ENCODE measurements at regions not wholly inside any gene's neighbourhood (a gene's known extent, or its start where the extent isn't known, plus 50 kb on each side); places are given as distances from the start of the nearest gene placed in this dataset.
"Not testable (repeated sequence)": the region's sequence is repeated elsewhere in the genome, so short reads cannot be mapped to it uniquely, and the experiment has no call there.

DNA sequence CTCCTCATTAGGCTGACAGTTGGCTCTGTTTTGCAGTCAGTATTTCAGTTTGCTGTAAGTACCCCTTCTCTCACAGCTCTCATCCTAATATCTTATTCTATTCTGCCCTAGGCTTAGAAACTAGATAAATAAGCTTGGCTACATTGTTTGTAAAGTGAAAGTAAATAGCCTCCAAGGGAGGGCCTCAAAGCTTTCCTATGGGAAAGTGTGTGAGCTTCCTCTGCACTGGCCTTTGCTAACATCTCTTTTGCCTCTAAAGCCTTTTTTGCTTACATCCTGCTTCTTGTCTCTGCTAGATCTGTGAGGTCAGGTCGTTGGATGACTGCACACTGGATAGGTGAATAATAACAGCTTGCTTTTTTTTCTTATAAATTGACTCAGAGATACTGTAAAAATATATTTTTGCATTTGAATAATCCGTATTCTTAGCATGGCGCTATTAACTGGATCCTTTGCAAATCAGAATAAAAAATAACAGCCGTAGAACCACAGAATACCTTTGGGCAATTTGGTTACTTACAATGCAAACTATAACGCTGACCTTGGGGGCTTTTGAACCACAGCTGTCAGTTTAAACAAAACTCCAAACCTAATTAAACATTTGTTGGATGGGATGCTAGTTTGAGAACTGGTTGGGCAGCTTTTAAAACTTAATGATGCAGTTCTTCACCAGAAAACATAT is 55.1 kb downstream of the TTC6 start:
- H3K27me3 Mint-ChIP-seq, result no peaks in the 10 kb centered on the region
- H3K36me3 Mint-ChIP-seq, result no peaks in the 10 kb centered on the region
- ATAC-seq (ENCODE audit: low read depth in 2 of 2) (no peak), DNase-seq (no peak)
- H3K4me3 Mint-ChIP-seq, result no peak overlapping the region
- no peaks in the 10 kb centered on the region for H3K4me1 Mint-ChIP-seq
- no peak overlapping the region for H3K27ac Mint-ChIP-seq
- peaks cover 0 to 4% (median 0%) of the 10 kb centered on the region in 7 donors for H3K9me3 Mint-ChIP-seq

DNA sequence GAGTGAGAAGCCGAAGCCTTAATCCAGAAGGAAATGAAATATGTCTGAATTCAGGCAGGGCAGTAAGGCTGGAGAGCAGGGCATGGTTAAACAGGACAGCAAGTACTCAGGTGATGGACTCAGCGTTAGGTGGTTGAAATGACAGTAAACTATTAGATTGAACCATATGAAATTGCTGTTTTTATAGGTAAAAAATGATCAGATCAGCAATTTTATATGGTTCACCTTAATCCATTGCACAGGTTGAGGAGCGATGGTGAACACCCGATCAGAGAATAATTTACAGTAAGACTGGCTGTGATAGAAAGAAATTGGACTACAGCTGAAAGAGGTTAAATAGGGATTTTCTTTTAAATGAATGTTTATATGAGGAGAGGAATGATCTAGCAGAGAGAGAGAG is 56.6 kb downstream of the TTC6 start:
- H3K27ac Mint-ChIP-seq, result no peak overlapping the region
- H3K4me1 Mint-ChIP-seq, result no peaks in the 10 kb centered on the region
- DNase-seq (no peak), ATAC-seq (ENCODE audit: low read depth in 2 of 2) (no peak)
- H3K9me3 Mint-ChIP-seq, result peaks cover 0 to 7% (median 2%) of the 10 kb centered on the region in 7 donors
- H3K4me3 Mint-ChIP-seq, result no peak overlapping the region
- no peaks in the 10 kb centered on the region for H3K36me3 Mint-ChIP-seq
- H3K27me3 Mint-ChIP-seq, result no peaks in the 10 kb centered on the region

DNA sequence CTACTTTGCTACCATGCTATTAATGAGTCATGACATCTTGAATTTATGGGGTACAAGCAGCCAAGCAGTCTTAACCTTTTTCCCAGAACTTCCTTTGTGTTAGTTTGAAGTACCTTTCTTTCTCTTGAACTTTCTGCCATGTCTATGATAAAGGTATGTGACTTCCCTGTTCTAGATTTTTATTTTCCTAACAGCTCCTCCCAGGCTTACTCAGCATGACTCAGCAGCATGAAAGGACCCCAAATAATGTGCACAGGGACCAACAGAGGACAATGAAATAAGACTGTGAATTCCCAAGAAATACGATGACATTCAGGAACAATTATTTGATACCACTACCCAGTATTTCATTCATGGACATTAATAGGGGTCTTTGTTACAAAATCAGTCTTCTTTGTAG is 60.0 kb downstream of the TTC6 start:
- Mint-ChIP-seq H3K4me3 (no peak overlapping the region), H3K27ac (no peak overlapping the region), H3K27me3 (no peaks in the 10 kb centered on the region), H3K36me3 (no peaks in the 10 kb centered on the region), H3K9me3 (peaks cover 0 to 14% (median 5%) of the 10 kb centered on the region in 7 donors), H3K4me1 (no peaks in the 10 kb centered on the region)
- ATAC-seq (ENCODE audit: low read depth in 2 of 2) (no peak), DNase-seq (no peak)

DNA sequence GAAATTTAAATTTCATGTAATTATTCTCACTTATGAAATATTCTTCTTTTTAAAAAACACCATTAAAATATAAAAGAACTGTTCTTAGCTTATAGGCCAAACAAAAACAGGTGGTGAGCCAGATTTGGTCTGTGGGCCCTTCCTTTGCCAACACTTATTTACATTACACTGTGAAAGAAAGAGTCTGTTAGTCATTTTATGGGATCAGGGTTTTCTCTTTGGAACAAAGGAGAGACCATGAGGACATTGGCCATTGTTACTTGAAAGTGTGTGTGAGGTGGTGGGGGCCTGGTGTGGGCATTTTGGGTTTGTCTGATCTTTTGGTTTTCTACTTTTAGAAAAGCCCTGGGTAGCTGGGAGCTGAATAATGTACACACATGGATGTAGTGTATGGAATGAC is 62.7 kb downstream of the TTC6 start:
- Mint-ChIP-seq H3K9me3 (peaks cover 2 to 28% (median 12%) of the 10 kb centered on the region in 7 donors), H3K27me3 (no peaks in the 10 kb centered on the region), H3K36me3 (no peaks in the 10 kb centered on the region), H3K27ac (no peak overlapping the region), H3K4me1 (no peaks in the 10 kb centered on the region), H3K4me3 (no peak overlapping the region)
- DNase-seq, result no peak
- no peak for ATAC-seq (ENCODE audit: low read depth in 2 of 2)

DNA sequence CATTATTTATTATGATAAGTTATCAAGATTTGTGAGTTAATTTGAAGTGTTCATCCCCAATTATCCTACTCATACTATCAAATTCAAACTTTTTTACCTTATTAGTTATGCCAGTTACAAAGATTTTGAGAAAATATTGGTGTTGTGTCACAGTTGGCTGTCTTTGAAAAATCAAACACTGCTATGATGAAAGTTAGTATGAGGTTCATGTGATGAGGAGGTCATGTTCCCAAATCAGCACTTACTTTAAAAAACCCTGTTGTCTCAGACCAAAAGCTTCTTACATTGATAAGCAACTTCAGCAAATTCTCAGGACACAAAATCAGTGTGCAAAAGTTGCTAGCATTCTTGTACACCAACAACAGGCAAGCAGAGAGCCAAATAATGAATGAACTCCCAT is 68.1 kb downstream of the TTC6 start:
- H3K4me1 Mint-ChIP-seq, result no peaks in the 10 kb centered on the region
- H3K4me3 Mint-ChIP-seq, result no peak overlapping the region
- ATAC-seq (ENCODE audit: low read depth in 2 of 2) (no peak), DNase-seq (no peak)
- H3K36me3 Mint-ChIP-seq, result no peaks in the 10 kb centered on the region
- peaks cover 3 to 24% (median 9%) of the 10 kb centered on the region in 7 donors for H3K9me3 Mint-ChIP-seq
- no peak overlapping the region for H3K27ac Mint-ChIP-seq
- no peaks in the 10 kb centered on the region for H3K27me3 Mint-ChIP-seq

DNA sequence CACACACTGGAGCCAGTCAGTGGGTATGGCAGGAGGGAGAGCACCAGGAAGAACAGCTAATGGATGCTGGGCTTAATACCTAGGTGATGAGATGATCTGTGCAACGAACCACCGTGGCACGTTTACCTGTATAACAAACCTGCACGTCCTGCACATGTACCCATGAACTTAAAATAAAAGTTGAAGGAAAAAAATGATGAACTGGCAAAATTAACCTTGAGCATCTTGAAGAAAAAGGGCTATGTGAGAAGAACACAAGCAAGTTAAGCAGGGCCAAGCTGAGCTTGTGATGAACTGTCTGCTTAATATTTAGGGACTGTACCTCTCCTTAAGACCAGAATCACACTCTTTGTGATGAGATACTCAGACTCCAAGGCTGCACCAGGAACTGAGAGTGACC is 70.0 kb downstream of the TTC6 start:
- ATAC-seq (ENCODE audit: low read depth in 2 of 2) (no peak), DNase-seq (no peak)
- Mint-ChIP-seq H3K36me3 (no peaks in the 10 kb centered on the region), H3K27me3 (no peaks in the 10 kb centered on the region), H3K4me1 (no peaks in the 10 kb centered on the region), H3K9me3 (peaks cover under 1 to 15% (median 8%) of the 10 kb centered on the region in 7 donors), H3K4me3 (no peak overlapping the region), H3K27ac (no peak overlapping the region)

DNA sequence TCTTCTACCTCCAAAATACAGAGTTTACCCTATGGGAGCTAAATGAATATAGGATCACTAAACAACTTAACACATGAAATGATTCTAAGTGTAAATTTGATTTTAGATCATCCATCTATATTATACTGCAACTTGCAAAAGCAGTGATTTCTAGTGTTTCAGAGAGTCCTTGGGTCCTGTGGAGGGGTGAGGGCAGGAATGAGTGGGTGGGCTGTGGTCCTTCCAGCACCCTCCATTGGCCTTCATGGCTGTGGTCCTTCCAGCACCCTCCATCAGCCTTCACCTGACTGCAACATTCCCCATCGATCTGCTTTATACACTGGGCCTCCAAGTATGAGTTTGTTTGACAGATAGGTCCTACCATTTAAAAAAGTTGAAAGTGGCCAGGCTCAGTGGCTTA is 70.5 kb downstream of the TTC6 start:
- DNase-seq, result no peak
- Mint-ChIP-seq H3K4me3 (no peak overlapping the region), H3K9me3 (peaks cover 0 to 15% (median 6%) of the 10 kb centered on the region in 7 donors), H3K36me3 (no peaks in the 10 kb centered on the region), H3K4me1 (no peaks in the 10 kb centered on the region), H3K27me3 (no peaks in the 10 kb centered on the region), H3K27ac (no peak overlapping the region)
- no peak for ATAC-seq (ENCODE audit: low read depth in 2 of 2)

DNA sequence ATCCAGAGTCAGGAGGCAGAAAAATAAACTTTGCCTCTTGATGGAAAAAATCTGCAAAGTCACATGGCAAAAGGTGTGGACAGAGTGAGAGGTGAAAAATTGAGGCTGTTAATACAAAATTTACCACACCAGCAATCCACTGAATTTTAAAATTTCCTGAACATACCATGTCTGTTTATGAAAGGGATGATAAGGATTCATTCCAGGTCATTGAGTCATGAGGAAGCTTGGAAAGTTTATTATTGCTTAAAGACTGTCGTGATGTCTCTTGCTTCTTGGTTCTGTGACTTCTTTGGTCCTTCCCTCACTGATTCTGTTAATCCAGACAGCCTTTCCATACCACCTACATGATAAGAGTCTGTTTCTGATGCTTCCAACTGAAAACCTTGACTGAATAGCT is 73.2 kb downstream of the TTC6 start:
- Mint-ChIP-seq H3K9me3 (peaks cover 0 to 10% (median 2%) of the 10 kb centered on the region in 7 donors), H3K4me1 (no peaks in the 10 kb centered on the region), H3K4me3 (no peak overlapping the region), H3K27me3 (no peaks in the 10 kb centered on the region), H3K36me3 (no peaks in the 10 kb centered on the region), H3K27ac (no peak overlapping the region)
- DNase-seq (no peak), ATAC-seq (ENCODE audit: low read depth in 2 of 2) (no peak)

DNA sequence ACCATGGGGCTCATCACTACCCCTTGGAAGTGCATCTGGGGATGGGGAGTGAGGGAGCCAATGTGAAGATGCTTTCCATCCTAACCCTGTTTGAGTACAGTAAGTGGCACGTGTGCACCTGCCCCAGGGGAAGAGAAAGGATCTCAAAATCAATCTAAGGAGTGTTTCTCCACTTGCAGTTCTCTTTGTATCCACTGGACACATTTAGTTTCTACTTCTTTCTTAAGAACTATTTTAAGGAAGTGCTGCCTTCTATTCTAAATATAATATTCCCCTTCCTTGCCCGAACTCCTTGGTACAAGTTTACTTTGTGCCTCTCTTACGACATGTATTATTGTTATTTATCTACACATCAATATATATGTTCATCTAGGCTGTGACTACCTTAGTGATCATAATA is 73.8 kb downstream of the TTC6 start:
- Mint-ChIP-seq H3K4me3 (no peak overlapping the region), H3K9me3 (peaks cover 0 to 10% (median 2%) of the 10 kb centered on the region in 7 donors), H3K27me3 (no peaks in the 10 kb centered on the region)

DNA sequence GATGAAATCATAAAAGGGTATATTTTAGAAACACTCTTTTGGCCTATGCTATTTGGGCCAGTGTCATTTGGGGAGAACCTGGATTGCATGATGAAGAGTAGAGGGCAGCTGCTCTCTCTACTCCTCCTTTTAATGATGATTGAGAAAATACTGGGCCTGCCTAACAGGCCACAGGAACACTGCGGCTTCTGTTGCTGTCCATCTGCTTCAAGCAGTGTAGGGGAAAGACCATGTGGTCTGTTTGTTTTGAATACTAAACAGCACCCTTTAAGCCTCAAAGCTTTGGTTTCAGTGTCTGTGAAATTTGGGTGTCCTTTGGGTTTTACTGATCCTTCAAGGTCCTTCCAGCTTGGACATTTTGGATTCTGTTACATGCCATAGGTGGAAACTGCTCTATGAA is 78.0 kb downstream of the TTC6 start:
- ATAC-seq (ENCODE audit: low read depth in 2 of 2) (no peak), DNase-seq (no peak)
- Mint-ChIP-seq H3K27me3 (no peaks in the 10 kb centered on the region), H3K4me3 (no peak overlapping the region), H3K9me3 (peaks cover 0 to 10% (median 2%) of the 10 kb centered on the region in 7 donors), H3K4me1 (no peaks in the 10 kb centered on the region), H3K36me3 (no peaks in the 10 kb centered on the region), H3K27ac (no peak overlapping the region)

More for the DNA sequence above, 73.8 kb downstream of the TTC6 start:
- H3K4me1 Mint-ChIP-seq, result no peaks in the 10 kb centered on the region
- ATAC-seq (ENCODE audit: low read depth in 2 of 2), result no peak
- no peak for DNase-seq
- no peaks in the 10 kb centered on the region for H3K36me3 Mint-ChIP-seq
- no peak overlapping the region for H3K27ac Mint-ChIP-seq

DNA sequence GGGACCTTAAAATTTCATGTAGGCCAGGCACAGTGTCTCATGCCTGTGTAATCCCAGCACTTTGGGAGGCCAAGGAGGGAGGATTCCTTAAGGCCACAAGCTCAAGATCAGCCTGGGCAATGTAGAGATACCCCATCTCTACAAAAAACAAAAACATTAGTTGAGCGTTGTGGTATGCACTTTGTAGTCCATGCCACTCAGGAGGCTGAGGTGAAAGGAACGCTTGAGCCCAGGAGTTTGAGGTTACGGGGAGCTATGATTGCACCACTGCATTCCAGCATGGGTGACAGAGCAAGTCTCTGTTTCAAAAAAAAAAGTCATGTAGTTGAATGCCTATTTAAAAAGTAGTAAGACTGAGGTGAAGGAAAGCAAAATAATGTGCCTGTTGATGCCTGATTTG is 83.5 kb downstream of the TTC6 start:
- H3K27me3 Mint-ChIP-seq, result no peaks in the 10 kb centered on the region
- H3K27ac Mint-ChIP-seq, result no peak overlapping the region
- peaks cover 0 to 9% (median 3%) of the 10 kb centered on the region in 7 donors for H3K9me3 Mint-ChIP-seq
- no peaks in the 10 kb centered on the region for H3K4me1 Mint-ChIP-seq
- no peak overlapping the region for H3K4me3 Mint-ChIP-seq
- no peaks in the 10 kb centered on the region for H3K36me3 Mint-ChIP-seq
- ATAC-seq (ENCODE audit: low read depth in 2 of 2), result no peak
- DNase-seq, result no peak

DNA sequence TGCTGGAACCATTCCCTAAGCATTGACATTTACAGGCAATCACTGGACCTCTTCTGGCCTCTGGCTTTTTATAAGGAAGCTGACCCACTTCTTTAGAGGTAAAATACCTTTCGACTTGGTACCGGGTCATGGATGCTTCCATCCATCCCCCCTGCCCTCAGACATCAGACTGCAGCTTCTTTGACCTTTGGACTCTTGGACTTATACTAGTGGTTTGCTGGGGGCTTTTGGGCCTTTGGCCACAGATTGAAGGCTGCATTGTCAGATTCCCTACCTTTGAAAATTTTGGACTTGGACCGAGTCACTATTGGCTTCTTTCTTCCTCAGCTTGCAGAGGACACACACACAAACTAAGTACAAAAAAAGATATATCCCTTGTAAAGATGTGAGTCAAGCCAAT is 86.1 kb downstream of the TTC6 start:
- ATAC-seq (ENCODE audit: low read depth in 2 of 2) (no peak), DNase-seq (no peak)
- no peak overlapping the region for H3K27ac Mint-ChIP-seq
- H3K4me3 Mint-ChIP-seq, result no peak overlapping the region
- H3K36me3 Mint-ChIP-seq, result no peaks in the 10 kb centered on the region
- peaks cover 0 to 8% (median 3%) of the 10 kb centered on the region in 7 donors for H3K9me3 Mint-ChIP-seq
- no peaks in the 10 kb centered on the region for H3K4me1 Mint-ChIP-seq
- no peaks in the 10 kb centered on the region for H3K27me3 Mint-ChIP-seq

DNA sequence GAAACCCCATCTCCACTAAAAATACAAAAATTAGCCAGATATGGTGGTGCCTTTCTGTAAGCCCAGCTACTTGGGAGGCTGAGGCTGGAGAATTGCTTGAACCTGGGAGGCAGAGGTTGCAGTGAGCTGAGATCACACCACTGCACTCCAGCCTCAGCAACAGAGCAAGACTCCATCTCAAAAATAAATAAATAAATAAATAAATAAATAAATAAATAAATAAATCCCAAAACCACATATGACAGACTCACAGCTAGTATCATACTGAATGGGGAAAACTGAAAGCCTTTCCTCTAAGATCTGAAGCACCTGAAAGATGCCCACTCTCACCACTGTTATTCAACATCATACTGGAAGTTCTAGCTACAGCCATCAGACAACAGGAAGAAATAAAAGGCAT is 97.3 kb downstream of the TTC6 start:
- ATAC-seq (ENCODE audit: low read depth in 2 of 2); H3K4me1 Mint-ChIP-seq; H3K27me3 Mint-ChIP-seq; H3K27ac Mint-ChIP-seq; H3K4me3 Mint-ChIP-seq; H3K36me3 Mint-ChIP-seq; DNase-seq: not testable (repeated sequence)
- peaks cover 3 to 30% (median 12%) of the 10 kb centered on the region in 7 donors for H3K9me3 Mint-ChIP-seq

DNA sequence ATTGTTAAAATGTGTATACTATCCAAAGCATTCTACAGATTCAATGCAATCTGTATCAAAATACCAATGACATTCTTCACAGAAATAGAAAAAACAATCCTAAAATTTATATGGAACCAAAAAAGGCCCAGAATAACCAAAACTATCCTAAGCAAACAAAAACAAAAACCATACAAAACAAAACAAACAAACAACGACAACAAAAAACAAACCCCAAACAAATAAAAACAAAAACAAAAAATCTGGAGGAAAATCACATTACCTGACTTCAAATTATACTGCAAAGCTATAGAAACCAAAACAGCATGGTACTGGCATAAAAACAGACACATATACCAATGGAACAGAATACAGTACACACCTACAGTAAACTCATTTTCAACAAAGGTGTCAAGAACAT is 98.0 kb downstream of the TTC6 start:
- H3K27me3 Mint-ChIP-seq; H3K27ac Mint-ChIP-seq; H3K36me3 Mint-ChIP-seq; H3K4me3 Mint-ChIP-seq; H3K4me1 Mint-ChIP-seq; ATAC-seq (ENCODE audit: low read depth in 2 of 2); DNase-seq: not testable (repeated sequence)
- H3K9me3 Mint-ChIP-seq, result peaks cover 3 to 30% (median 12%) of the 10 kb centered on the region in 7 donors

DNA sequence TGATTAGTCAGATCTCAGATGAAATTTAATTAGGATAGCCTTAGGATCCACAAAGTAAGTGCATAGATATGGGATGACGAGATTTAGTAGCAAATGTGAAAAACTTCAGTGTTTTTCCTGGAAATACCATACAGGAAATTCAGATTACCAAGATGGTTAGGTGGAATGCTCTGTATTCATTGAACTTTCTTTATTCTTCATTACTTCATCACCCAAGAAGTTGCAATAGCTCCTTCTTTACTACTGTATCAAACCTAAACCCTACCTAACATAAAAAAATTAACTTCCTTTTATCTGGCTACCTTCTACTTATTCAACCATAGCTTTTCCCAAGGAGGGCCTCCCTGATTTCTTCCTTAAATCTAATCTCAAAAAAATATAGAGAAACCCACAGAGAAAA is 100.4 kb downstream of the TTC6 start:
- Mint-ChIP-seq H3K27me3 (no peaks in the 10 kb centered on the region), H3K9me3 (peaks cover 3 to 20% (median 12%) of the 10 kb centered on the region in 7 donors), H3K4me1 (no peaks in the 10 kb centered on the region), H3K4me3 (no peak overlapping the region), H3K36me3 (peaks cover 0 to 4% of the 10 kb centered on the region in 2 donors), H3K27ac (no peak overlapping the region)
- ATAC-seq (ENCODE audit: low read depth in 2 of 2), result no peak
- no peak for DNase-seq
